GM19238 (cell line): ENCODE measurements at regions not wholly inside any gene's neighbourhood (a gene's known extent, or its start where the extent isn't known, plus 50 kb on each side); places are given as distances from the start of the nearest gene placed in this dataset.
"Not testable (repeated sequence)": the region's sequence is repeated elsewhere in the genome, so short reads cannot be mapped to it uniquely, and the experiment has no call there.

Experiments used
- DNase-seq: peaks from one replicate; pipeline ENCODE4 v3.0.0; 2011; ENCODE audit warnings: low spot score; ENCODE audit not compliant: insufficient read length

- no peak for DNase-seq
Measured at GRCh38 chr15:46921891-46922290, 795.4 kb upstream of the SEMA6D start.

- DNase-seq: no peak
Measured at GRCh38 chr15:46930426-46930825, 786.9 kb upstream of the SEMA6D start.

- DNase-seq: no peak
Measured at GRCh38 chr15:46933332-46933731, 784.0 kb upstream of the SEMA6D start.

GRCh38 chr15:46934851-46935250 lies 782.5 kb upstream of the SEMA6D start:
- no peak for DNase-seq

GRCh38 chr15:46938169-46938568 lies 779.1 kb upstream of the SEMA6D start:
- DNase-seq: no peak

GRCh38 chr15:46941241-46941640 lies 776.1 kb upstream of the SEMA6D start:
- DNase-seq: no peak

GRCh38 chr15:46946953-46947352 lies 770.4 kb upstream of the SEMA6D start:
- DNase-seq: no peak

- no peak for DNase-seq
Measured at GRCh38 chr15:46955576-46955975, 761.7 kb upstream of the SEMA6D start.

GRCh38 chr15:46956456-46956855 lies 760.8 kb upstream of the SEMA6D start:
- DNase-seq: no peak

GRCh38 chr15:46956881-46957280 lies 760.4 kb upstream of the SEMA6D start:
- no peak for DNase-seq

GRCh38 chr15:46960581-46960980 lies 756.7 kb upstream of the SEMA6D start:
- DNase-seq: no peak

- no peak for DNase-seq
Measured at GRCh38 chr15:46961795-46962194, 755.5 kb upstream of the SEMA6D start.

- not testable (repeated sequence) for DNase-seq
Measured at GRCh38 chr15:46988055-46988454, 729.2 kb upstream of the SEMA6D start.

GRCh38 chr15:46996359-46996758 lies 720.9 kb upstream of the SEMA6D start:
- no peak for DNase-seq

- DNase-seq: no peak
Measured at GRCh38 chr15:46997501-46997900, 719.8 kb upstream of the SEMA6D start.

- DNase-seq: no peak
Measured at GRCh38 chr15:47003568-47003967, 713.7 kb upstream of the SEMA6D start.

GRCh38 chr15:47013446-47013845 lies 703.9 kb upstream of the SEMA6D start:
- DNase-seq: no peak

- DNase-seq: no peak
Measured at GRCh38 chr15:47027322-47027946, 689.9 kb upstream of the SEMA6D start.

GRCh38 chr15:47035475-47036406 lies 681.6 kb upstream of the SEMA6D start:
- DNase-seq: no peak

GRCh38 chr15:47037003-47037402 lies 680.3 kb upstream of the SEMA6D start:
- no peak for DNase-seq

GRCh38 chr15:47039225-47039624 lies 678.1 kb upstream of the SEMA6D start:
- DNase-seq: no peak

GRCh38 chr15:47041301-47041700 lies 676.0 kb upstream of the SEMA6D start:
- no peak for DNase-seq

- DNase-seq: not testable (repeated sequence)
Measured at GRCh38 chr15:47047981-47048380, 669.3 kb upstream of the SEMA6D start.
